Central memory CD8-positive, alpha-beta T cell (primary cell): ENCODE measurements at regions not wholly inside any gene's neighbourhood (a gene's known extent, or its start where the extent isn't known, plus 50 kb on each side); places are given as distances from the start of the nearest gene placed in this dataset.

Source experiments
- ATAC-seq: fragments of 150-1000 bp; cut with Tn5 transposase; replicated peaks from 2 replicates; pipeline ENCODE4 v1.10.0; 2022; ENCODE audit warnings: mild to moderate bottlenecking, moderate FRiP score, moderate number of reproducible peaks; ENCODE audit not compliant: poor library complexity, severe bottlenecking; ENCODE audit errors: extremely low read depth
- DNase-seq, 2 donors: peaks; one replicate each; pipeline ENCODE4 v3.0.0; 2021; ENCODE audit warnings: low spot score in 2 of 2
- H3K27ac Mint-ChIP-seq: one replicate; pipeline ENCODE4 v1.8.0; 2022; ENCODE audit warnings: low read depth, mild to moderate bottlenecking, moderate library complexity, mixed read lengths
- H3K27me3 Mint-ChIP-seq: one replicate; pipeline ENCODE4 v1.8.0; 2022; ENCODE audit warnings: mixed read lengths
- H3K36me3 Mint-ChIP-seq: one replicate; pipeline ENCODE4 v1.8.0; 2022; ENCODE audit warnings: mild to moderate bottlenecking, moderate library complexity, mixed read lengths; ENCODE audit not compliant: insufficient read depth
- H3K4me1 Mint-ChIP-seq: one replicate; pipeline ENCODE4 v1.8.0; 2022; ENCODE audit warnings: mixed read lengths
- H3K4me3 Mint-ChIP-seq: one replicate; pipeline ENCODE4 v1.8.0; 2022; ENCODE audit warnings: mild to moderate bottlenecking, moderate library complexity, mixed read lengths
- H3K9me3 Mint-ChIP-seq: one replicate; pipeline ENCODE4 v1.8.0; 2022; ENCODE audit warnings: mixed read lengths

- Mint-ChIP-seq H3K27me3 (peaks cover 83% of the 10 kb centered on the region), H3K4me1 (no peaks in the 10 kb centered on the region), H3K36me3 (no peaks in the 10 kb centered on the region), H3K4me3 (no peak overlapping the region), H3K27ac (no peak overlapping the region), H3K9me3 (no peaks in the 10 kb centered on the region)
- ATAC-seq (no peak), DNase-seq (no peak)
These were observed 92.9 kb downstream of the ANKRD60 start for GRCh38 chr20:58135441-58136148.

- DNase-seq (no peak), ATAC-seq (no peak)
- Mint-ChIP-seq H3K4me1 (no peaks in the 10 kb centered on the region), H3K36me3 (no peaks in the 10 kb centered on the region), H3K9me3 (no peaks in the 10 kb centered on the region), H3K27ac (no peak overlapping the region), H3K4me3 (no peak overlapping the region), H3K27me3 (peaks cover 97% of the 10 kb centered on the region)
These were observed 95.2 kb downstream of the ANKRD60 start for GRCh38 chr20:58133020-58133808.

GRCh38 chr20:58131551-58132142 lies 96.8 kb downstream of the ANKRD60 start:
- H3K27ac Mint-ChIP-seq = no peak overlapping the region
- ATAC-seq = no peak
- H3K27me3 Mint-ChIP-seq = peaks cover 92% of the 10 kb centered on the region
- H3K4me1 Mint-ChIP-seq = no peaks in the 10 kb centered on the region
- H3K36me3 Mint-ChIP-seq = no peaks in the 10 kb centered on the region
- DNase-seq = no peak
- no peaks in the 10 kb centered on the region for H3K9me3 Mint-ChIP-seq
- no peak overlapping the region for H3K4me3 Mint-ChIP-seq

- no peaks in the 10 kb centered on the region for H3K9me3 Mint-ChIP-seq
- H3K4me3 Mint-ChIP-seq = no peak overlapping the region
- no peaks in the 10 kb centered on the region for H3K36me3 Mint-ChIP-seq
- H3K27ac Mint-ChIP-seq = no peak overlapping the region
- no peaks in the 10 kb centered on the region for H3K4me1 Mint-ChIP-seq
- peaks cover 92% of the 10 kb centered on the region for H3K27me3 Mint-ChIP-seq
- DNase-seq (no peak), ATAC-seq (no peak)
These were observed 97.3 kb downstream of the ANKRD60 start for GRCh38 chr20:58131151-58131550.

- Mint-ChIP-seq H3K4me1 (no peaks in the 10 kb centered on the region), H3K9me3 (no peaks in the 10 kb centered on the region), H3K36me3 (no peaks in the 10 kb centered on the region), H3K27ac (no peak overlapping the region), H3K4me3 (no peak overlapping the region), H3K27me3 (peaks cover 88% of the 10 kb centered on the region)
- DNase-seq (no peak), ATAC-seq (no peak)
These were observed 97.9 kb downstream of the ANKRD60 start for GRCh38 chr20:58130581-58130980.

- no peak overlapping the region for H3K4me3 Mint-ChIP-seq
- no peak for ATAC-seq
- no peak overlapping the region for H3K27ac Mint-ChIP-seq
- H3K4me1 Mint-ChIP-seq = no peaks in the 10 kb centered on the region
- DNase-seq = no peak
- no peaks in the 10 kb centered on the region for H3K36me3 Mint-ChIP-seq
- peaks cover 84% of the 10 kb centered on the region for H3K27me3 Mint-ChIP-seq
- H3K9me3 Mint-ChIP-seq = no peaks in the 10 kb centered on the region
These were observed 98.3 kb downstream of the ANKRD60 start for GRCh38 chr20:58130156-58130555.

- ATAC-seq (no peak), DNase-seq (no peak)
- Mint-ChIP-seq H3K36me3 (no peaks in the 10 kb centered on the region), H3K27ac (no peak overlapping the region), H3K27me3 (peaks cover 80% of the 10 kb centered on the region), H3K4me1 (no peaks in the 10 kb centered on the region), H3K4me3 (no peak overlapping the region), H3K9me3 (peaks cover 4% of the 10 kb centered on the region)
These were observed 98.7 kb downstream of the ANKRD60 start for GRCh38 chr20:58129721-58130151.

GRCh38 chr20:58128635-58129625 lies 99.5 kb downstream of the ANKRD60 start:
- Mint-ChIP-seq H3K27me3 (peaks cover 72% of the 10 kb centered on the region), H3K4me3 (no peak overlapping the region), H3K9me3 (peaks cover 9% of the 10 kb centered on the region), H3K27ac (no peak overlapping the region), H3K36me3 (no peaks in the 10 kb centered on the region), H3K4me1 (no peaks in the 10 kb centered on the region)
- DNase-seq (no peak), ATAC-seq (no peak)

GRCh38 chr20:58127701-58128111 lies 100.7 kb downstream of the ANKRD60 start:
- peaks cover 9% of the 10 kb centered on the region for H3K9me3 Mint-ChIP-seq
- H3K27me3 Mint-ChIP-seq = peaks cover 59% of the 10 kb centered on the region
- no peak overlapping the region for H3K4me3 Mint-ChIP-seq
- DNase-seq = no peak
- H3K27ac Mint-ChIP-seq = no peak overlapping the region
- H3K36me3 Mint-ChIP-seq = no peaks in the 10 kb centered on the region
- H3K4me1 Mint-ChIP-seq = no peaks in the 10 kb centered on the region
- ATAC-seq = no peak

GRCh38 chr20:58125726-58126125 lies 102.7 kb downstream of the ANKRD60 start:
- H3K4me1 Mint-ChIP-seq = no peaks in the 10 kb centered on the region
- H3K27ac Mint-ChIP-seq = no peak overlapping the region
- no peak for DNase-seq
- H3K36me3 Mint-ChIP-seq = no peaks in the 10 kb centered on the region
- H3K4me3 Mint-ChIP-seq = no peak overlapping the region
- H3K27me3 Mint-ChIP-seq = peaks cover 46% of the 10 kb centered on the region
- H3K9me3 Mint-ChIP-seq = peaks cover 9% of the 10 kb centered on the region
- ATAC-seq = no peak

GRCh38 chr20:58117944-58118343 lies 110.5 kb downstream of the ANKRD60 start:
- ATAC-seq (no peak), DNase-seq (no peak)
- Mint-ChIP-seq H3K9me3 (peaks cover 12% of the 10 kb centered on the region), H3K4me3 (no peak overlapping the region), H3K27ac (no peak overlapping the region), H3K4me1 (no peaks in the 10 kb centered on the region), H3K36me3 (no peaks in the 10 kb centered on the region), H3K27me3 (peaks cover 79% of the 10 kb centered on the region)

GRCh38 chr20:58116505-58116904 lies 111.9 kb downstream of the ANKRD60 start:
- peaks cover 12% of the 10 kb centered on the region for H3K9me3 Mint-ChIP-seq
- no peaks in the 10 kb centered on the region for H3K4me1 Mint-ChIP-seq
- H3K36me3 Mint-ChIP-seq = no peaks in the 10 kb centered on the region
- ATAC-seq (no peak), DNase-seq (no peak)
- no peak overlapping the region for H3K27ac Mint-ChIP-seq
- peaks cover 83% of the 10 kb centered on the region for H3K27me3 Mint-ChIP-seq
- H3K4me3 Mint-ChIP-seq = no peak overlapping the region
